Vagina (tissue), 2 donors: ENCODE measurements at regions not wholly inside any gene's neighbourhood (a gene's known extent, or its start where the extent isn't known, plus 50 kb on each side); places are given as distances from the start of the nearest gene placed in this dataset.

Experiments used
- POLR2AphosphoS5 ChIP-seq, 2 donors: sonication (generic); formaldehyde crosslinking; IDR thresholded peaks; one replicate each; pipeline ENCODE4 v1.9.0; 2017; ENCODE audit warnings: antibody characterized with exemption in 2 of 2, mild to moderate bottlenecking in 2 of 2, low read depth in 1 of 2; ENCODE audit not compliant: insufficient read depth in 1 of 2
- TF ChIP-seq, protein P1 (sequence below), 3 experiments: fragments of 450-650 bp in 2 of 3; fragments of 200-600 bp in 1 of 3; sonication (generic) in 1 of 3; IDR thresholded peaks; one replicate each; pipeline ENCODE4 v1.5.1; 2017 to 2019; ENCODE audit warnings: antibody characterized with exemption in 3 of 3, mild to moderate bottlenecking in 2 of 3, moderate library complexity in 2 of 3

DNA sequence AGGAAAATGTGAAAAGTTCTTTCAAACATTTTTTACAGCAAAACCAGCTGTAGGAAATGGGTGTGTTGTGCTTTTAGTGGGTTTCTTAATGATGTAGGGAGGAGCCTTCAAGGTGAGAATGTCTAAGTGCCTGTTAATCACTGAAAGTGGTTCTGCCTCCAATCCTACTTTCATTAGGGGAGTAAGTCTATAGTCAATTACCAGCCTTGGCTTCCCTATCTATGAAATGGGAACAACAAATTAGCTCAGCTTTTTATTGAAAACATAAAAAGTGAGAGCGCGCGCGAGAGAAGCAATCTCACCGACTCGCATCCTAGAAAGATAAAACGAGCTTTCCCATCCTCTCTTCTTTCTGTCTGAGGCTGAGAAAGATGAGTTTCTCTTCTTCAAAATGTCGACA, 140.0 kb upstream of the LHX5 start:
- no peak for TF ChIP-seq POLR2AphosphoS5 (IDR thresholded peaks at IDR 0.05; ENCODE audit: insufficient read depth in 1 of 2, low read depth in 1 of 2)
- TF ChIP-seq, protein P1, sequence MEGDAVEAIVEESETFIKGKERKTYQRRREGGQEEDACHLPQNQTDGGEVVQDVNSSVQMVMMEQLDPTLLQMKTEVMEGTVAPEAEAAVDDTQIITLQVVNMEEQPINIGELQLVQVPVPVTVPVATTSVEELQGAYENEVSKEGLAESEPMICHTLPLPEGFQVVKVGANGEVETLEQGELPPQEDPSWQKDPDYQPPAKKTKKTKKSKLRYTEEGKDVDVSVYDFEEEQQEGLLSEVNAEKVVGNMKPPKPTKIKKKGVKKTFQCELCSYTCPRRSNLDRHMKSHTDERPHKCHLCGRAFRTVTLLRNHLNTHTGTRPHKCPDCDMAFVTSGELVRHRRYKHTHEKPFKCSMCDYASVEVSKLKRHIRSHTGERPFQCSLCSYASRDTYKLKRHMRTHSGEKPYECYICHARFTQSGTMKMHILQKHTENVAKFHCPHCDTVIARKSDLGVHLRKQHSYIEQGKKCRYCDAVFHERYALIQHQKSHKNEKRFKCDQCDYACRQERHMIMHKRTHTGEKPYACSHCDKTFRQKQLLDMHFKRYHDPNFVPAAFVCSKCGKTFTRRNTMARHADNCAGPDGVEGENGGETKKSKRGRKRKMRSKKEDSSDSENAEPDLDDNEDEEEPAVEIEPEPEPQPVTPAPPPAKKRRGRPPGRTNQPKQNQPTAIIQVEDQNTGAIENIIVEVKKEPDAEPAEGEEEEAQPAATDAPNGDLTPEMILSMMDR (IDR thresholded peaks at IDR 0.05), result no peak
